Upper lobe of left lung (tissue), 6 donors: ENCODE measurements at regions not wholly inside any gene's neighbourhood (a gene's known extent, or its start where the extent isn't known, plus 50 kb on each side); places are given as distances from the start of the nearest gene placed in this dataset.

Experiments
- ATAC-seq, 2 donors: fragments of 200-7000 bp; cut with Tn5 transposase; one replicate each; pipeline ENCODE4 v1.9.1; 2022; ENCODE audit warnings: mild to moderate bottlenecking in 2 of 2, moderate library complexity in 2 of 2; ENCODE audit not compliant: low FRiP score in 2 of 2
- DNase-seq, 2 donors: peaks; one replicate each; pipeline ENCODE4 v3.0.0-alpha.2; 2019 to 2020
- H3K27ac ChIP-seq, 4 donors: fragments of 200-600 bp; sonication (generic); one replicate each; pipeline ENCODE4 v1.5.1; 2016 to 2019
- H3K27me3 ChIP-seq, 4 donors: fragments of 200-600 bp; sonication (generic); one replicate each; pipeline ENCODE4 v1.5.1; 2017 to 2019
- H3K36me3 ChIP-seq, 4 donors: fragments of 200-600 bp; sonication (generic); one replicate each; pipeline ENCODE4 v1.5.1; 2016 to 2019
- H3K4me1 ChIP-seq, 4 donors: fragments of 200-600 bp; sonication (generic); one replicate each; pipeline ENCODE4 v1.5.1; 2018 to 2019
- H3K4me3 ChIP-seq, 4 donors: fragments of 200-600 bp; sonication (generic); one replicate each; pipeline ENCODE4 v1.5.1; 2017 to 2019; ENCODE audit warnings: mild to moderate bottlenecking in 2 of 4, moderate library complexity in 1 of 4
- H3K9me3 ChIP-seq, 4 donors: fragments of 200-600 bp; sonication (generic); one replicate each; pipeline ENCODE4 v1.5.1; 2018 to 2019
- EP300 ChIP-seq, 4 donors: sonication (generic); formaldehyde crosslinking; IDR thresholded peaks; one replicate each; pipeline ENCODE4 v1.5.1; 2017; ENCODE audit warnings: antibody characterized with exemption in 4 of 4, control low read depth in 2 of 4
- POLR2A ChIP-seq, 4 donors: fragments of 450-650 bp; IDR thresholded peaks; one replicate each; pipeline ENCODE4 v1.5.1; 2016 to 2017; ENCODE audit warnings: antibody characterized with exemption in 4 of 4, mild to moderate bottlenecking in 2 of 4
- POLR2AphosphoS5 ChIP-seq, 2 donors: sonication (generic); formaldehyde crosslinking; IDR thresholded peaks; one replicate each; pipeline ENCODE4 v1.5.1; 2017; ENCODE audit warnings: antibody characterized with exemption in 2 of 2
- WGBS, 2 donors: methylation state at CpG; one replicate each; pipeline ENCODE4 v1.1.5; 2017 to 2018; 5-methylcytosine and 5-hydroxymethylcytosine counted together
- TF ChIP-seq, protein P1 (sequence below), 6 experiments: fragments of 450-650 bp in 4 of 6; fragments of 200-600 bp in 2 of 6; sonication (generic) in 2 of 6; IDR thresholded peaks; one replicate each; pipeline ENCODE4 v1.5.1; 2016 to 2019; ENCODE audit warnings: antibody characterized with exemption in 6 of 6
- donor health status: DM: no; HTN: no; CAD: no; lungs with moderate emphysema.
- donor health status: DM: no; HTN: yes; CAD: no; lungs with severe emphysema.

GRCh38 chr6:130765181-130765727 lies 62.0 kb upstream of the SMLR1 start:
- Histone ChIP-seq H3K27ac (no peak overlapping the region), H3K27me3 (no peaks in the 10 kb centered on the region), H3K36me3 (no peaks in the 10 kb centered on the region), H3K4me3 (no peak overlapping the region), H3K9me3 (no peaks in the 10 kb centered on the region), H3K4me1 (no peaks in the 10 kb centered on the region)
- ATAC-seq (no peak), DNase-seq (no peak)
- 84 to 92% methylated on average over 3 of the region's 3 CpGs for WGBS, 2 donors
- TF ChIP-seq, protein P1, sequence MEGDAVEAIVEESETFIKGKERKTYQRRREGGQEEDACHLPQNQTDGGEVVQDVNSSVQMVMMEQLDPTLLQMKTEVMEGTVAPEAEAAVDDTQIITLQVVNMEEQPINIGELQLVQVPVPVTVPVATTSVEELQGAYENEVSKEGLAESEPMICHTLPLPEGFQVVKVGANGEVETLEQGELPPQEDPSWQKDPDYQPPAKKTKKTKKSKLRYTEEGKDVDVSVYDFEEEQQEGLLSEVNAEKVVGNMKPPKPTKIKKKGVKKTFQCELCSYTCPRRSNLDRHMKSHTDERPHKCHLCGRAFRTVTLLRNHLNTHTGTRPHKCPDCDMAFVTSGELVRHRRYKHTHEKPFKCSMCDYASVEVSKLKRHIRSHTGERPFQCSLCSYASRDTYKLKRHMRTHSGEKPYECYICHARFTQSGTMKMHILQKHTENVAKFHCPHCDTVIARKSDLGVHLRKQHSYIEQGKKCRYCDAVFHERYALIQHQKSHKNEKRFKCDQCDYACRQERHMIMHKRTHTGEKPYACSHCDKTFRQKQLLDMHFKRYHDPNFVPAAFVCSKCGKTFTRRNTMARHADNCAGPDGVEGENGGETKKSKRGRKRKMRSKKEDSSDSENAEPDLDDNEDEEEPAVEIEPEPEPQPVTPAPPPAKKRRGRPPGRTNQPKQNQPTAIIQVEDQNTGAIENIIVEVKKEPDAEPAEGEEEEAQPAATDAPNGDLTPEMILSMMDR (IDR thresholded peaks at IDR 0.05): no peak
- TF ChIP-seq POLR2AphosphoS5 (IDR thresholded peaks at IDR 0.05): no peak
- TF ChIP-seq EP300 (IDR thresholded peaks at IDR 0.05): no peak

DNA sequence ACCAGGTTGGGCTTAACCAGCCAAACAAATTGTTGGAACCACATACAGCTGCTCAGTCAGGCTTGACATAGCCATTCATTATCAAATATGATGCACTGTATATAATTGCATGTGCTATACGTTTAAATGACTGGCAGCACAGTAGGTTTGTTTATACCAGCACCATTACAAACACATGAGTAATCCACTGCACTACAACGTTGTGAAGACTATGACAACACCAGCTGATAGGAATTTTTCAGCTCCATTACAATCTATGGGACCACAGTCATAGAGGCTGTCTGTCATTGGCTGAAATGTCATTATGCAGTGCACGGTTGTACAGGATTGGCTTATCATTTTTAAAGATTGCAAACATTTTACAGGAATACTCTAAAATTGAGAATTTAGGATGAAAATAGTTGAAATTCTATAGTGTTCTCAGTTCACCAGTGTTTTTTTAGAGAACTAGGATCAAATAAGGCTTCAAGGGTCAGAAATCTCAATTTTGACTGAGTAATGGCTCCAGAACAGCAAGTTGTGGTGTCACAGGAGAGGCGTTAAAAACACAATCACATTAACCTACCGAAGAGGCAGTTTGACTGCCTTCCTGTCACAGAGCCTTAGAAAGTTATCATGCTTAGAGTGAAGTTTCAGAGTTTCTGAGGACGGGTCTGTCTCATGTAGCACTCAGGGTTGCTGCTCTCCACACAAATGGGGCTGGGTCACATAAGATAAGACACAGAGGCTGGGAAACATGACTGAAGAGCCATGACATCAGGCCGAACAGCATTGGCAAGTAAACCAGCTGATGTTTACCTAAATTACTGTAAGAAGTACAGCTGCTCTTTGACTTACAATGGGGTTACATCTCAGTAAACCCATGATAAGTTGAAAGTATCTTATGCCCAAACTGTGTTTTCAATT lies 60.7 kb upstream of the SMLR1 start:
- WGBS, 2 donors: 76 to 78% methylated on average over 7 of the region's 7 CpGs
- no peaks in the 10 kb centered on the region for H3K36me3 ChIP-seq
- H3K27me3 ChIP-seq: no peaks in the 10 kb centered on the region
- no peaks in the 10 kb centered on the region for H3K4me1 ChIP-seq
- no peak for DNase-seq
- H3K4me3 ChIP-seq: no peak overlapping the region
- H3K9me3 ChIP-seq: no peaks in the 10 kb centered on the region
- peak in 1 of 2 donors; percentile 19 for ATAC-seq
- TF ChIP-seq POLR2AphosphoS5 (IDR thresholded peaks at IDR 0.05) (no peak), EP300 (IDR thresholded peaks at IDR 0.05) (no peak), POLR2A (IDR thresholded peaks at IDR 0.05) (no peak)
- TF ChIP-seq, protein P1 (IDR thresholded peaks at IDR 0.05): no peak
- H3K27ac ChIP-seq: no peak overlapping the region

GRCh38 chr6:130769861-130770260 lies 57.3 kb upstream of the SMLR1 start:
- no peak overlapping the region for H3K27ac ChIP-seq
- TF ChIP-seq POLR2A (IDR thresholded peaks at IDR 0.05) (no peak), EP300 (IDR thresholded peaks at IDR 0.05) (no peak), POLR2AphosphoS5 (IDR thresholded peaks at IDR 0.05) (no peak)
- TF ChIP-seq, protein P1 (IDR thresholded peaks at IDR 0.05): no peak
- WGBS, 2 donors: 87 to 100% methylated on average over 1 of the region's 1 CpG
- H3K36me3 ChIP-seq: no peaks in the 10 kb centered on the region
- no peak overlapping the region for H3K4me3 ChIP-seq
- no peaks in the 10 kb centered on the region for H3K4me1 ChIP-seq
- ATAC-seq (no peak), DNase-seq (no peak)
- H3K27me3 ChIP-seq: no peaks in the 10 kb centered on the region
- no peaks in the 10 kb centered on the region for H3K9me3 ChIP-seq

DNA sequence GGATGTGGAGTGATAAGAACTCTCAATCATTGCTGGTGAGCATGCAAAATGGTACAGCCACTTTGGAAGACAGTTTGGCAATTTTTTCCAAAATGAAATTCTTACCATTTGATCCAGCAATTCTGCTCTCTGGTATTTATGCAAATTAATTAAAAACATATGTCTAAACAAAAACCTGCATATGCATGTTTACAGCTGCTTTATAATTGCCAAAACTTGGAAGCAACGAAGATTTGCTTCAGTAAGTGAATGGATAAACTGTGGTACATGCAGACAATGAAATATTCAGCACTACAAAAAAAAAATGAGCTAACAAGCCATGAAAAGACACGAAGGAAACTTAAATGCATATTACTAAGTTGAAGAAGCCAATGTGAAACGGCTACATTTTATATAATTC lies 55.5 kb upstream of the SMLR1 start:
- no peak for TF ChIP-seq POLR2A (IDR thresholded peaks at IDR 0.05)
- TF ChIP-seq, protein P1 (IDR thresholded peaks at IDR 0.05): no peak
- no peak for TF ChIP-seq EP300 (IDR thresholded peaks at IDR 0.05)
- no peak for TF ChIP-seq POLR2AphosphoS5 (IDR thresholded peaks at IDR 0.05)
- 72 to 83% methylated on average over 3 of the region's 3 CpGs for WGBS, 2 donors
- Histone ChIP-seq H3K27ac (no peak overlapping the region), H3K9me3 (no peaks in the 10 kb centered on the region), H3K4me3 (no peak overlapping the region), H3K4me1 (no peaks in the 10 kb centered on the region), H3K27me3 (no peaks in the 10 kb centered on the region), H3K36me3 (no peaks in the 10 kb centered on the region)
- DNase-seq (no peak), ATAC-seq (no peak)
